K562 (cell line): ENCODE measurements at regions not wholly inside any gene's neighbourhood (a gene's known extent, or its start where the extent isn't known, plus 50 kb on each side); places are given as distances from the start of the nearest gene placed in this dataset.

Source experiments
- ATAC-seq: fragments of 200-7000 bp; cut with Tn5 transposase; 3 replicates; pipeline ENCODE4 v1.9.1; 2020; ENCODE audit warnings: moderate library complexity
- BruUV-seq: library from RNA; stranded (reverse); fragments of 400-500 nt; replicated peaks from 2 replicates; lab custom pipeline; 2021; lab: Mats Ljungman, UMichigan
- CTCF ChIA-PET: fragments of 300-600 bp; formaldehyde crosslinking; extraction: SDS; loops from one replicate; lab custom pipeline; 2021; ENCODE audit warnings: low intra/inter-chr PET ratio; lab: Yijun Ruan, JAX
- POLR2A ChIA-PET: fragments of 300-600, 350-650 bp; sonication (Branson Sonifier 250); formaldehyde crosslinking; extraction: SDS; loops from one replicate; lab custom pipeline; 2021; ENCODE audit warnings: antibody characterized with exemption, inconsistent platforms; lab: Yijun Ruan, JAX
- DNase-seq, 4 experiments: peaks; one replicate each; pipeline versions ENCODE4 v3.0.0 to v3.0.0-alpha.2; 2011 to 2018; ENCODE audit warnings: low spot score in 3 of 4, mixed read lengths in 3 of 4; ENCODE audit errors: extremely low read depth in 1 of 4
- FAIRE-seq: peaks from 2 replicates; lab custom pipeline; 2011; peaks lifted over from hg19 to GRCh38; lab: Jason Lieb, UNC
- H2AFZ ChIP-seq: 2 replicates; pipeline ENCODE4 v1.6.0; 2011; ENCODE audit warnings: low read depth, low read length, control low read depth, inconsistent platforms
- H3K27ac ChIP-seq: fragments of 200-600 bp; 3 replicates; pipeline ENCODE4 v1.8.0; 2011; ENCODE audit warnings: low read depth, mild to moderate bottlenecking, control low read depth, inconsistent platforms, low read length, moderate library complexity, mixed read lengths; ENCODE audit errors: extremely low read depth
- H3K27me3 ChIP-seq, 2 experiments: fragments of 300-600 bp in 1 of 2; 2 replicates in 1 of 2; 3 replicates in 1 of 2; pipeline versions ENCODE4 v1.6.0 to v1.8.0; 2011; ENCODE audit warnings: inconsistent platforms in 2 of 2, low read length in 2 of 2, mild to moderate bottlenecking in 1 of 2, mixed read lengths in 1 of 2, moderate library complexity in 1 of 2; ENCODE audit not compliant: control insufficient read depth in 2 of 2, insufficient read depth in 2 of 2
- H3K36me3 ChIP-seq: fragments of 300-600 bp; 3 replicates; pipeline ENCODE4 v1.8.0; 2011; ENCODE audit warnings: mild to moderate bottlenecking, low read length, inconsistent platforms; ENCODE audit not compliant: control insufficient read depth, insufficient read depth
- H3K4me1 ChIP-seq, 2 experiments: fragments of 200-600 bp in 1 of 2; replicated peaks in 1 of 2; 2 replicates in 1 of 2; 3 replicates in 1 of 2; pipeline versions ENCODE4 v1.5.1 to v1.8.0; 2011; ENCODE audit warnings: inconsistent platforms in 2 of 2, low read length in 2 of 2, mild to moderate bottlenecking in 1 of 2, mixed read lengths in 1 of 2, moderate library complexity in 1 of 2; ENCODE audit not compliant: control insufficient read depth in 2 of 2, insufficient read depth in 2 of 2
- H3K4me2 ChIP-seq: 2 replicates; pipeline ENCODE4 v1.6.1; 2011; ENCODE audit warnings: low read length, control low read depth, inconsistent platforms, mixed read lengths; ENCODE audit not compliant: insufficient read depth
- H3K4me3 ChIP-seq: fragments of 200-600 bp; sonication (generic), shearing (Covaris generic); 2 replicates; pipeline ENCODE4 v1.5.1; 2016; ENCODE audit warnings: control low read depth, inconsistent platforms
- H3K79me2 ChIP-seq: fragments of 200-600 bp; 3 replicates; pipeline ENCODE4 v1.8.0; 2011; ENCODE audit warnings: low read length, inconsistent platforms; ENCODE audit not compliant: control insufficient read depth, insufficient read depth
- H3K9ac ChIP-seq, 2 experiments: 2 replicates each; pipeline versions ENCODE4 v1.6.0 to v1.6.1; 2011; ENCODE audit warnings: low read depth in 2 of 2, low read length in 2 of 2, control low read depth in 1 of 2, inconsistent platforms in 1 of 2, mild to moderate bottlenecking in 1 of 2, mixed read lengths in 1 of 2; ENCODE audit not compliant: insufficient read depth in 1 of 2
- H3K9me1 ChIP-seq: one replicate; pipeline ENCODE4 v1.6.0; 2011; ENCODE audit warnings: inconsistent platforms, mild to moderate bottlenecking, low read length, moderate library complexity; ENCODE audit not compliant: control insufficient read depth, insufficient read depth
- H3K9me3 ChIP-seq: replicated peaks from 2 replicates; pipeline ENCODE4 v1.5.1; 2011; ENCODE audit warnings: low read depth, low read length, inconsistent platforms; ENCODE audit not compliant: control insufficient read depth, insufficient read depth
- H4K20me1 ChIP-seq: replicated peaks from 2 replicates; pipeline ENCODE4 v1.6.1; 2011; ENCODE audit warnings: low read length, inconsistent platforms, mixed read lengths; ENCODE audit not compliant: control insufficient read depth, insufficient read depth
- DDX20 ChIP-seq: fragments of 450-650 bp; IDR thresholded peaks from 2 replicates; pipeline ENCODE4 v1.6.1; 2016; ENCODE audit warnings: missing genetic modification characterization, low read depth, mild to moderate bottlenecking, missing compliant biosample characterization, moderate library complexity
- HES1 ChIP-seq: fragments of 450-650 bp; IDR thresholded peaks from 2 replicates; pipeline ENCODE4 v1.6.1; 2016; ENCODE audit warnings: low read depth, mild to moderate bottlenecking, moderate library complexity
- HMBOX1 ChIP-seq: sonication (generic); IDR thresholded peaks from 2 replicates; pipeline ENCODE4 v1.6.1; 2016
- THRAP3 ChIP-seq: fragments of 450-650 bp; IDR thresholded peaks from 2 replicates; pipeline ENCODE4 v1.6.1; 2016; ENCODE audit warnings: mild to moderate bottlenecking, inconsistent platforms, borderline replicate concordance
- TRIM24 ChIP-seq, 2 experiments: fragments of 450-650 bp; IDR thresholded peaks; 2 replicates each; pipeline ENCODE4 v1.6.1; 2016
- ZNF23 ChIP-seq: fragments of 250-450 bp; sonication (Bioruptor Pico); IDR thresholded peaks from 2 replicates; pipeline ENCODE4 v1.4.0; 2020; ENCODE audit warnings: mild to moderate bottlenecking
- ZNF407 ChIP-seq: fragments of 450-650 bp; IDR thresholded peaks from 2 replicates; pipeline ENCODE4 v1.6.1; 2016; ENCODE audit warnings: low read depth
- ZNF518B ChIP-seq: fragments of 250-450 bp; sonication (Bioruptor Pico); IDR thresholded peaks from 2 replicates; pipeline ENCODE4 v1.5.0; 2021; ENCODE audit warnings: mild to moderate bottlenecking, moderate library complexity
- WGBS: fragments of 100-300 bp; shearing (Covaris generic); methylation state at CpG from one replicate; pipeline ENCODE4 v1.1.6; 2016; ENCODE audit warnings: low coverage, mixed read lengths; ENCODE audit not compliant: insufficient coverage; ENCODE audit errors: missing lambda C conversion rate; 5-methylcytosine and 5-hydroxymethylcytosine counted together
- in situ Hi-C: fragments of 300-500 bp; cut with MboI; formaldehyde crosslinking; loops from 4 replicates; pipeline ENCODE4 v1.15.0; 2018; ENCODE audit warnings: inconsistent platforms, mixed read lengths
- intact Hi-C: fragments of 100-400 bp; cut with micrococcal nuclease; formaldehyde crosslinking; loops from 2 replicates; pipeline ENCODE4 v1.14.2; 2022

- TF ChIP-seq ZNF518B (CRISPR knock-in tag) = no peak
- no peak for TF ChIP-seq HES1
- TF ChIP-seq ZNF23 (CRISPR knock-in tag) = no peak
- no peak for TF ChIP-seq THRAP3
These were observed 548.2 kb upstream of the PIK3C3 start (continued) for GRCh38 chr18:41406834-41407233.

- H3K9me1 ChIP-seq = no peaks in the 10 kb centered on the region
- no peak overlapping the region for H3K4me2 ChIP-seq
- no TSS peak for BruUV-seq
- intact Hi-C loops = no loop called here
- H3K36me3 ChIP-seq = no peaks in the 10 kb centered on the region
- CTCF ChIA-PET = no interaction called here
- no peak for ATAC-seq
- FAIRE-seq = no peak
- no peaks in the 10 kb centered on the region for H3K9me3 ChIP-seq
- H3K27ac ChIP-seq = no peak overlapping the region
- no peaks in the 10 kb centered on the region for H4K20me1 ChIP-seq
- no peaks in the 10 kb centered on the region for H3K79me2 ChIP-seq
- H2AFZ ChIP-seq = no peak overlapping the region
- H3K4me3 ChIP-seq = no peak overlapping the region
- DNase-seq = no peak
- no peak overlapping the region for H3K9ac ChIP-seq
- no peaks in the 10 kb centered on the region for H3K4me1 ChIP-seq
- H3K27me3 ChIP-seq = no peaks in the 10 kb centered on the region
- POLR2A ChIA-PET = no interaction called here
- WGBS = 6% methylated on average over 2 of the region's 2 CpGs
- in situ Hi-C loops = no loop called here
- TF ChIP-seq DDX20 (tag) (no peak), ZNF407 (no peak), TRIM24 (IDR thresholded peaks at IDR 0.05) (no peak), HMBOX1 (no peak)
These were observed 558.2 kb upstream of the PIK3C3 start for GRCh38 chr18:41396861-41397260.
